ENCODE measurements at regions not wholly inside any gene's neighbourhood (a gene's known extent, or its start where the extent isn't known, plus 50 kb on each side); places are given as distances from the start of the nearest gene placed in this dataset.
"Not testable (repeated sequence)": the region's sequence is repeated elsewhere in the genome, so short reads cannot be mapped to it uniquely, and the experiment has no call there.

- no peak for DNase-seq
These were observed 642.5 kb upstream of the MMS22L start for GRCh38 chr6:97925504-97925903.

- no peak for DNase-seq
These were observed 656.6 kb upstream of the MMS22L start for GRCh38 chr6:97939440-97940168.

- DNase-seq, result no peak
These were observed 664.8 kb upstream of the MMS22L start for GRCh38 chr6:97947841-97948240.

GRCh38 chr6:97958134-97958533, 675.1 kb upstream of the MMS22L start:
- DNase-seq, result no peak

GRCh38 chr6:97963193-97963592, 680.2 kb upstream of the MMS22L start:
- DNase-seq, result no peak

- DNase-seq, result no peak
These were observed 686.0 kb upstream of the MMS22L start for GRCh38 chr6:97969065-97969464.

- DNase-seq, result no peak
These were observed 694.1 kb upstream of the MMS22L start for GRCh38 chr6:97977084-97977483.

- no peak for DNase-seq
These were observed 695.8 kb upstream of the MMS22L start for GRCh38 chr6:97978855-97979271.

- not testable (repeated sequence) for DNase-seq
These were observed 696.3 kb upstream of the MMS22L start for GRCh38 chr6:97979285-97979684.

- DNase-seq, result no peak
These were observed 706.4 kb upstream of the MMS22L start for GRCh38 chr6:97989451-97989850.

GRCh38 chr6:97995158-97995557, 712.1 kb upstream of the MMS22L start:
- no peak for DNase-seq

GRCh38 chr6:98002678-98003077, 719.7 kb upstream of the MMS22L start:
- no peak for DNase-seq

GRCh38 chr6:98014442-98015201, 731.6 kb upstream of the MMS22L start:
- no peak for DNase-seq

- no peak for DNase-seq
These were observed 733.5 kb upstream of the MMS22L start for GRCh38 chr6:98016565-98016964.

GRCh38 chr6:98020222-98020621, 737.2 kb upstream of the MMS22L start:
- no peak for DNase-seq

- DNase-seq, result no peak
These were observed 741.3 kb upstream of the MMS22L start for GRCh38 chr6:98024359-98024758.

- no peak for DNase-seq
These were observed 744.9 kb upstream of the MMS22L start for GRCh38 chr6:98027898-98028297.

- no peak for DNase-seq
These were observed 750.6 kb upstream of the MMS22L start for GRCh38 chr6:98033617-98034016.

GRCh38 chr6:98036344-98036923, 753.4 kb upstream of the MMS22L start:
- no peak for DNase-seq

- DNase-seq, result no peak
These were observed 754.6 kb upstream of the MMS22L start for GRCh38 chr6:98037571-98037970.

- no peak for DNase-seq
These were observed 756.4 kb upstream of the MMS22L start for GRCh38 chr6:98039443-98039842.

- no peak for DNase-seq
These were observed 757.0 kb upstream of the MMS22L start for GRCh38 chr6:98039904-98040607.

GRCh38 chr6:98041056-98041455, 758.0 kb upstream of the MMS22L start:
- no peak for DNase-seq

All from activated CD4-positive, alpha-beta T cell treated with anti-CD3 and anti-CD28 coated beads for 1 hour (primary cell).